Keratinocyte (primary cell): ENCODE measurements at regions not wholly inside any gene's neighbourhood (a gene's known extent, or its start where the extent isn't known, plus 50 kb on each side); places are given as distances from the start of the nearest gene placed in this dataset.

ENCODE experiments used
- DNase-seq: peaks from one replicate; pipeline ENCODE4 v3.0.0-alpha.2; 2011; ENCODE audit warnings: low read depth, missing footprints, low spot score
- FAIRE-seq: peaks from 2 replicates; lab custom pipeline; 2011; peaks lifted over from hg19 to GRCh38; lab: Jason Lieb, UNC
- H2AFZ ChIP-seq: 2 replicates; pipeline ENCODE4 v1.6.0; 2012; ENCODE audit warnings: low read length, control low read depth, inconsistent platforms; ENCODE audit not compliant: control insufficient read depth
- H3K27ac ChIP-seq: 2 replicates; pipeline ENCODE4 v1.5.1; 2011; ENCODE audit warnings: low read length; ENCODE audit not compliant: control insufficient read depth, insufficient read depth
- H3K27me3 ChIP-seq: 3 replicates; pipeline ENCODE4 v1.6.0; 2011; ENCODE audit warnings: low read length; ENCODE audit not compliant: control insufficient read depth, insufficient read depth; ENCODE audit errors: extremely low read depth
- H3K36me3 ChIP-seq, 2 experiments: 2 replicates in 1 of 2; 3 replicates in 1 of 2; pipeline ENCODE4 v1.5.1; 2011; ENCODE audit warnings: low read length in 2 of 2, mild to moderate bottlenecking in 1 of 2; ENCODE audit not compliant: control insufficient read depth in 2 of 2, insufficient read depth in 2 of 2; ENCODE audit errors: extremely low read depth in 1 of 2
- H3K4me1 ChIP-seq: 3 replicates; pipeline ENCODE4 v1.5.1; 2011; ENCODE audit warnings: low read length; ENCODE audit not compliant: control insufficient read depth, insufficient read depth; ENCODE audit errors: extremely low read depth
- H3K4me2 ChIP-seq: 3 replicates; pipeline ENCODE4 v1.6.0; 2011; ENCODE audit warnings: low read depth, low read length; ENCODE audit not compliant: control insufficient read depth, insufficient read depth; ENCODE audit errors: extremely low read depth
- H3K4me3 ChIP-seq, 3 experiments: fragments of 200-600 bp in 1 of 3; sonication (generic) in 1 of 3; 2 replicates in 2 of 3; 3 replicates in 1 of 3; pipeline ENCODE4 v1.5.1; 2011 to 2016; ENCODE audit warnings: low read length in 3 of 3, mild to moderate bottlenecking in 3 of 3, control low read depth in 2 of 3, inconsistent platforms in 1 of 3, low read depth in 1 of 3, mixed read lengths in 1 of 3, mixed run types in 1 of 3, moderate library complexity in 1 of 3; ENCODE audit not compliant: control insufficient read depth in 2 of 3, insufficient read depth in 2 of 3; ENCODE audit errors: extremely low read depth in 1 of 3
- H3K79me2 ChIP-seq: 2 replicates; pipeline ENCODE4 v1.6.0; 2012; ENCODE audit warnings: low read length; ENCODE audit not compliant: control insufficient read depth, insufficient read depth
- H3K9ac ChIP-seq: 3 replicates; pipeline ENCODE4 v1.6.0; 2011; ENCODE audit warnings: low read length; ENCODE audit not compliant: control insufficient read depth, insufficient read depth; ENCODE audit errors: extremely low read depth
- H3K9me1 ChIP-seq: 3 replicates; pipeline ENCODE4 v1.6.0; 2011; ENCODE audit warnings: low read length; ENCODE audit not compliant: control insufficient read depth, insufficient read depth; ENCODE audit errors: extremely low read depth
- H3K9me3 ChIP-seq: 2 replicates; pipeline ENCODE4 v1.5.1; 2012; ENCODE audit warnings: low read depth, low read length; ENCODE audit not compliant: control insufficient read depth
- H4K20me1 ChIP-seq: 3 replicates; pipeline ENCODE4 v1.6.0; 2011; ENCODE audit warnings: low read length; ENCODE audit not compliant: control insufficient read depth, insufficient read depth; ENCODE audit errors: extremely low read depth
- EZH2 ChIP-seq: IDR thresholded peaks from one replicate; pipeline ENCODE4 v1.6.1; 2012; ENCODE audit warnings: inconsistent platforms, mild to moderate bottlenecking, low read length, moderate library complexity
- dilution Hi-C: fragments of 300-500 bp; cut with MboI; formaldehyde crosslinking; loops from one replicate; pipeline ENCODE4 v1.7.0; 2020; ENCODE audit warnings: low sequenced_read_pairs; ENCODE audit not compliant: extremely low pct_ligation_motif_present
- TF ChIP-seq, protein P1 (sequence below), 3 experiments: IDR thresholded peaks in 1 of 3; conservative IDR thresholded peaks in 1 of 3; optimal IDR thresholded peaks in 1 of 3; 2 replicates in 2 of 3; 3 replicates in 1 of 3; pipeline versions ENCODE3 to v1.5.1; 2011; ENCODE audit warnings: low read length in 3 of 3, mild to moderate bottlenecking in 3 of 3, moderate library complexity in 2 of 3, control low read depth in 1 of 3, inconsistent platforms in 1 of 3; ENCODE audit not compliant: insufficient read depth in 2 of 3; ENCODE audit errors: extremely low read depth in 1 of 3

DNA sequence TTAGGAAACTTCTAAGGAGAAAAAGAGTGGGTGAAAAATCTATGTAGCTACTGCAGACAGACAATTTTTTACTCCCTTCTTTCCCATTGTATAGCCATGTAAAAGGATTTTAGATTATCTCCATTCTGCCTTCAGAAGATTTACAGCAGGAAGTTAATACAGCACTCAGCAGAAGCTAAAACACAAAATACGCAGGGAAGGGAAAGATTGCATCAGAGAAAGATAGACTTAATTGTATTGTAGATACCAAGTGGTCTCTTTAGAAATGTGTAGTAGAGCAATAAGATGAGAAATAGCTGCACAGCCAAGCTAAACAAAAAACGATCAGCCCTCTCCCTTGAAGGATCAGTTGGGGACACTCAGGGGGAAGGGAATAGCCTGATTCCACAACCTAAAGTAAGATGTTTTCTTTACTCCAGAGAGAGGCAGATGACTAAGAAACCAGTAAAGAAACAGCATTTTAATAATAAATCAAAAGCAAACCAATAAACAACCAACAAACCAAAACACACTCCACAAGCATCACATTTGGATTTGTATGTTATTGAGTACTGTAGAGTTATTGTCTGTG, 236.7 kb upstream of the SLITRK1 start:
- Histone ChIP-seq H3K4me3 (no peak overlapping the region), H3K27ac (no peak overlapping the region), H3K4me2 (no peak overlapping the region), H4K20me1 (no peaks in the 10 kb centered on the region), H3K36me3 (no peaks in the 10 kb centered on the region), H3K9me1 (no peaks in the 10 kb centered on the region), H2AFZ (no peak overlapping the region), H3K4me1 (peaks cover 4% of the 10 kb centered on the region), H3K9me3 (no peaks in the 10 kb centered on the region), H3K27me3 (no peaks in the 10 kb centered on the region), H3K79me2 (no peaks in the 10 kb centered on the region), H3K9ac (no peak overlapping the region)
- FAIRE-seq (no peak), DNase-seq (no peak)
- dilution Hi-C loops: no loop called here
- no peak for TF ChIP-seq EZH2
- TF ChIP-seq, protein P1, sequence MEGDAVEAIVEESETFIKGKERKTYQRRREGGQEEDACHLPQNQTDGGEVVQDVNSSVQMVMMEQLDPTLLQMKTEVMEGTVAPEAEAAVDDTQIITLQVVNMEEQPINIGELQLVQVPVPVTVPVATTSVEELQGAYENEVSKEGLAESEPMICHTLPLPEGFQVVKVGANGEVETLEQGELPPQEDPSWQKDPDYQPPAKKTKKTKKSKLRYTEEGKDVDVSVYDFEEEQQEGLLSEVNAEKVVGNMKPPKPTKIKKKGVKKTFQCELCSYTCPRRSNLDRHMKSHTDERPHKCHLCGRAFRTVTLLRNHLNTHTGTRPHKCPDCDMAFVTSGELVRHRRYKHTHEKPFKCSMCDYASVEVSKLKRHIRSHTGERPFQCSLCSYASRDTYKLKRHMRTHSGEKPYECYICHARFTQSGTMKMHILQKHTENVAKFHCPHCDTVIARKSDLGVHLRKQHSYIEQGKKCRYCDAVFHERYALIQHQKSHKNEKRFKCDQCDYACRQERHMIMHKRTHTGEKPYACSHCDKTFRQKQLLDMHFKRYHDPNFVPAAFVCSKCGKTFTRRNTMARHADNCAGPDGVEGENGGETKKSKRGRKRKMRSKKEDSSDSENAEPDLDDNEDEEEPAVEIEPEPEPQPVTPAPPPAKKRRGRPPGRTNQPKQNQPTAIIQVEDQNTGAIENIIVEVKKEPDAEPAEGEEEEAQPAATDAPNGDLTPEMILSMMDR (optimal IDR thresholded peaks at IDR 0.05 in 1 of 3, IDR thresholded peaks at IDR 0.05 in 1 of 3, conservative IDR thresholded peaks at IDR 0.05 in 1 of 3; ENCODE audit: extremely low read depth in 1 of 3, insufficient read depth in 2 of 3, low read length in 3 of 3): no peak

DNA sequence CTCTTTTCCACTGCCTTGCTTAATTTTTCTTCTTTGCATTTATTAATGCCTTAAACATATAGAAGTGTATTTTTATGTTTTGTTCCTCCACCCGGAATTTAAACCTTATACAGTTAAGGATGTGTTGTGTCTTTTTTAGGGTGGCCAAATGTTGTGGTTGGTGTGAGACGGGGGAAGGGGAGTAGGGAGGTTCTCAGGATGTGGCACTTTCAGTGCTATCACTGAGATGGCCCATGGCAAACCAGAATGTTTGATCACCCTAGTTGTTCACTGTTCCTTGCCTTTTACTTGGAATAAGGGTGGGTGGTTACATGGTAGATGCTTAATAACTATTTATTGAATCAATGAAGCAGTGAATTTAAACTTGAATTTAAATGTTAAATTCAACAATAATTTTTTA, 216.0 kb upstream of the SLITRK1 start:
- DNase-seq: no peak
- no peak for FAIRE-seq

More for the DNA sequence above, 216.0 kb upstream of the SLITRK1 start:
- Histone ChIP-seq H3K36me3 (no peaks in the 10 kb centered on the region), H3K9me1 (no peaks in the 10 kb centered on the region), H3K4me3 (no peak overlapping the region), H3K27ac (no peak overlapping the region), H3K27me3 (no peaks in the 10 kb centered on the region), H4K20me1 (no peaks in the 10 kb centered on the region), H3K9me3 (no peaks in the 10 kb centered on the region), H3K9ac (no peak overlapping the region), H3K4me2 (no peak overlapping the region), H3K4me1 (no peaks in the 10 kb centered on the region), H2AFZ (no peak overlapping the region), H3K79me2 (no peaks in the 10 kb centered on the region)
- dilution Hi-C loops: no loop called here
- no peak for TF ChIP-seq EZH2
- TF ChIP-seq, protein P1 (optimal IDR thresholded peaks at IDR 0.05 in 1 of 3, IDR thresholded peaks at IDR 0.05 in 1 of 3, conservative IDR thresholded peaks at IDR 0.05 in 1 of 3; ENCODE audit: extremely low read depth in 1 of 3, insufficient read depth in 2 of 3, low read length in 3 of 3): no peak
